ENCODE measurements at regions not wholly inside any gene's neighbourhood (a gene's known extent, or its start where the extent isn't known, plus 50 kb on each side); places are given as distances from the start of the nearest gene placed in this dataset.
"Not testable (repeated sequence)": the region's sequence is repeated elsewhere in the genome, so short reads cannot be mapped to it uniquely, and the experiment has no call there.

- DNase-seq: no peak
These were observed 120.0 kb upstream of the RREB1 start for GRCh38 chr6:6987749-6988148.

- not testable (repeated sequence) for DNase-seq
These were observed 117.7 kb upstream of the RREB1 start for GRCh38 chr6:6990059-6990458.

DNA sequence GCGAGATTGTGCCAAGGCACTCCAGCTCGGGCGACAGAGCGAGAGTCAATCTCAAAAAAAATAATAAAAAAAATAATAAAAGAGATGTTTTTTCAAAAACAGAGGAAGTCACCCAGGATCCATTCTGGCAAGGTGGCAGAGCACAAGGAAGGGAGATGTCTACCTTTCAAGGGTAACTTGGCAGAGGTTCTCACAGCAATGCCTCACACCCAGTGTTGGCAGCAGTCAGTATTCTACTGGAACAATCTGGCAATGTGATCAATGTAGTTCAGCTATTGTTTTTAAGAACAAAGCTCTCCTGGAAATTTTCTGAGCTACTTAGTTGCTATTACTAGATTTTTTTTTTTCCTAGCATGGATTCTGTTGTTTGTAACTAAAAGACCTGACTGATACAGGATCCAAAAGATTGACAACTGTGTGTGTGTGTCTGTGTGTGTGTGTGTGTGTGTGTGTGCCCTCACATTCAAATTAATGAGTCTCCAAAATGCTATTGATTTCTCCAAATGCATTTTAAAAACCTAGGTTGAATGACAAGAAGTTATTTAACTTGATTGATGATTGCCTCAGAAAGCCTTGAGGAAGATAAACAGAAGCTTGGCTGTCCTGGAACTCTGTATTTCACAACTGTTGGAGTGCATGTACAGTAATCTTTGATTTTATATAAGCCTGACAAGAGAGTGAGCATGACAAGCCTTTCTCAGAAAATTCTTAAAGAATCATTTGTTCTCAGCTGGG is 114.1 kb upstream of the RREB1 start:
- no peak for DNase-seq

GRCh38 chr6:6994796-6995195 is 113.0 kb upstream of the RREB1 start:
- DNase-seq: no peak

DNA sequence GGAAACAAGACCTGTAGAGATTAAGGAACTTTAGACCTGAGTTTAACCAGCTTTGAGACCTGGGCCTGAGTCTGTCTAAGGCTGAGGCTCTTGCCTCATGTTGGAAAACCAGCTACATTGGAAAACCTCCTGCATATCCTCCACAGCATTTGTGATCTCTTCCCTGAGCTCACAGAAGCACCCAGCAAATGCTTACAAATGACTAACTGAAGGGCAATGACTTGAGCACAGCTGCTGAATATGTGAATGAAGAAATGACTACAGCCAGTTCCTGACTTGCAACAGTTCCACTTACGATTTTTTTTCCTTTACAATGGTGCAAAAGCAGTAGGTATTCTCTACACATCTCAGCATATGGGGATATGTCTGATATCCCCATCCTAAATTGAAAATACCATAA is 112.4 kb upstream of the RREB1 start:
- DNase-seq: no peak

GRCh38 chr6:6996124-6996523 is 111.6 kb upstream of the RREB1 start:
- DNase-seq: no peak

DNA sequence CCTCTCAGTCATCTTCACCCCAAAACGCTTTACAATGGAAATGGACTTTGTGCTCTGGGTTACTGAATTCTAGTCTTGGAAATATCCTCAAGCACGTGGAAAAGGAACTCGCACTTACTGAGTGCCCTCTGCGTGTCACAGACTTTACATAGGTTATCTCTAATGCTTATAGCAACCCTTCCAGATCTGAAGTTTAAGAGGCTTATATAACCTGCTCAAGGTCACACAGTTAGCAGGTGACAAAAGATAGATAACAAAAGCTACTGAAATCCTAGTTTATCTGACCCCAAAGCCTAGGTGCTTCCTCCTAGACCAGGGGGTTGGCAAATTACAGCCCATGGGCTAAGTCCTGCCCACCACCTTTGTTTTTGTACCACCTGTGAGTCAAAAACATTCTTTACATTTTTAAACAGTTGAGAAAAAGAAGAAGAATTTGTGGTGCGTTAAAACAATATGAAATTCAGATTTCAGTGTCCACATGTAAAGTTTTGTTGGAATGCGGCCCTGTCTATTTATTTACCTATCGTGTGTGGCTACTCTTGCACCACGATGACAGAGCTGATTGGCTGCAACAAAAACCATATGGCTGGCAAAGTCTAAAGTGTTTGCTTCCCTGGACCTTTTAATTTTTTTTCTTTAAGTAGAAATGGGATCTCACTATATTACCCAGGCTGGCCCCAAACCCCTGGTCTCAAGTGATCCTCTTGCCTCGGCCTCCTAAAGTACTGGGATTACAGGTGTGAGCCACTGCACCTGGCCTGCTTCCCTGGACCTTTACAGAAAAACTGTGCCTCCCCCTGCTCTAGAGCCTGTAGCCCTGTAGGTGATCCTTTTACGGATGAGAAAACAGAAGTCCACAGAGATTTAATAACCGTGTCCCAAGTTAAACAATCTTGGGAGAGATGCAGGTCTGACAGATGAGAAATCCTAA is 110.2 kb upstream of the RREB1 start:
- DNase-seq: no peak

GRCh38 chr6:6998194-6998569 is 109.6 kb upstream of the RREB1 start:
- no peak for DNase-seq

GRCh38 chr6:7000825-7001777 is 106.7 kb upstream of the RREB1 start:
- DNase-seq: no peak

- DNase-seq: no peak
These were observed 104.7 kb upstream of the RREB1 start for GRCh38 chr6:7003041-7003440.

DNA sequence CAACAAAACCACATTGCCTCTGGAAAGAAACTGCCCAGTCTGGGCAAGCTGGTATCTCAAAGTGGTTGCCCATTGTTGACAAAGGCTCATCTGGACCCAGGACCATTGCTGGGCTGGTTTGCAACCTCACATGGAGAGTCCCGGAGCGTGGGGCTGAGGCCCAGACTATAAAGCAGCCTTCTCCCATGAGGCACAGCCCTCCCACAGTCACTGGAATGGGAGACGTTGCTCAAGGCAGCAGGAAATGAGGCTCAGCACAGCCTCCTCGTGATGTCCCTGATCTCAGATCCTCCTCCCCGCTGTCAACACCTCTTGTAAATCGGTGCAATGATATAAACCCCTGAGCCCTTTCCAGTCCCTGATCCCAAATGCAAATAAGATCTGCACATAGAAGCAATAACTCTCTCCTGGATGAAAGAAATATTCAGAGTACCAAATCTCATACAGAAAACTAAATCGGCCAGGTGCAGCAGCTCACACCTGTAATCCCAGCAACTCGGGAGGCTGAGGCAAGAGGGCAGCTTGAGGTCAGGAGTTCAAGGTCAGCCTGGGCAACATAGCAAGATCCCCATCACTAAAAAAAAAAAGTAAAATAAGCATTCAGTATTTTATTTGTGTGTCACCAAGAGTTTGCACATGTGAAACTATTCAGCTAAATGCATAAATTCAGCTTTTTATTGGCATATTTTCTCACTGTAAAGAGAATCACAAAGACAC is 103.0 kb upstream of the RREB1 start:
- no peak for DNase-seq

DNA sequence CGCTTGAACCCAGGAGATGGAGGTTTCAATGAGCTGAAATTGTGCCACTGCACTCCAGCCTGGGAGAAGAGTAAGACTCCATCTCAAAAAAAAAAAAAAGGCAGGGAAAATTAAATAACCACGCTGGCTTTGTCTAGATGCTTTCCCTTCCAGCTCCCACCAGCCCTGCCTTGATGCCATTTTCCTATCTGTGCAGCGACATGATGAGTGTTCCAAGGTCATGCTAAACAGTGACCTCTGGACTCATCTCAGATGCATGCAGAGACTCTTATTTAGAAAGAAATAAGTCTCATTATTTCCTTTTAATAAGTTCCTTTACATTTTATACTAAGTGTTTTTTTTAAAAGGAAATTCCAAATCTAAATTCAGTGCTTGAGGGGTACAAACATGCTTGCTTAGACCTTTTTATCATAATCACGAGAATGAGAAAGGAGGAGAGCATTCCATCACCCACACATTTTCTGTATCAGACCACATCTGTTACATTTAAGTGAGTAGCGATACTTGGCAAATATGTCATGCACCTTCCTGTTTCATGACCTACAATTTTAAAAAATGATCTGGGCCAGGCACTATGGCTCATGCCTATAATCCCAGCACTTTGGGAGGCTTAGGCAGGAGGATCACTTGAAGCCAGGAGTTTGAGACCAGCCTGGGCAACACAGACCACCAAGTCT is 101.1 kb upstream of the RREB1 start:
- no peak for DNase-seq

- no peak for DNase-seq
These were observed 99.2 kb upstream of the RREB1 start for GRCh38 chr6:7008451-7008988.

DNA sequence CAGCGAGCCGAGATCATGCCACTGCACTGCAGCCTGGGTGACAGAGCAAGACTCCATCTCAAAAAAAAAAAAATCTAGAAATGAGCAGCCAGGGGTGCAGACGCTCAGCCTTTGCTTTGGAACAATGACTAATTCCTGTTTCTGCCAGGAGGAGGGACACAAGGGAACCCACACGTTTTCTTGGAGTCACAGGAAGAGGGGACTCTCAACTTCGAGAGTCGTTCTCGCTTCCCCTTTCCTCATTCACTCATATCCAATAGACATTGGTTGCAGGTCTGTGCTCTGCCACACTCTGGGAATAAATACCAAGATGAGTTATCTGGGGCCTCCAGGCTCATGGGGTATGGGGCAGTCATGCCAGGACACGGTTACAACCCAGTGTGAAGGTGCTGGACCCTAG is 91.5 kb upstream of the RREB1 start:
- no peak for DNase-seq

DNA sequence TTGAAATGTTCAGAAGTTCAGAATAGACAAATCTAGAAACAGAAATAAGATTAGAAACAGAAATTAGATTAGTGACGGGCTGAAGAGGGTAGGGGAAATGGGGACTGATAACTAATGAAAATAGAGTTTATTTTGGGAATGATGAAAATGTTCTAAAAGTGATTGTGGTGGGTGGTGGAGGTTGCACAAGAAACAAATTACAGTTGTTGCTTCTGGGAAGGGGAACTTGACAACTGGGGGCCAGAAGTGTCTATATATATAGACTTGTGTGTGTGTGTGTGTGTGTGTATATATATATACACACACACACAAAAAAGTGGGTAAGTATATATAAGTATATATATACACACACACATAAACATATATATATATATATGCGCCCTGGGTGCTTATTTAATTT is 86.5 kb upstream of the RREB1 start:
- DNase-seq: no peak

DNA sequence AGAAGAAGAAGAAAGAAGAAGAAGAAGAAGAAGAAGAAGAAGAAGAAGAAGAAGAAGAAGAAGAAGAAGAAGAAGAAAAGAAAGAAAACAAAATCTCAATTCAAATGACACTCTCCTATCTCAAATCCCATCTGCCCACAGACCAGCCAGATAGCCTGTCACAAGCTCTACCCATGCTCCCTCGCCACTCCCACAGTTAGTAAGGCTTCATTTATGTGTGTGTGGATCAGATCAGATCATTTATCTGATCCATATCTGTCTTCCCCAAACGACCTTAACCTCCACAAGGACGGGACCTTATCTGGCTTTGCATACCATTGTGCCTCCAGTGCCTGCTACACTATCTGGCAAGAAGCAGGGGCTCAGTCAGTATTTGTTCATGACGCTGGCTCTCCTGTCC is 81.9 kb upstream of the RREB1 start:
- DNase-seq: no peak

- DNase-seq: not testable (repeated sequence)
These were observed 78.8 kb upstream of the RREB1 start for GRCh38 chr6:7028963-7029362.

- DNase-seq: not testable (repeated sequence)
These were observed 76.8 kb upstream of the RREB1 start for GRCh38 chr6:7030968-7031367.

- no peak for DNase-seq
These were observed 74.6 kb upstream of the RREB1 start for GRCh38 chr6:7033202-7033601.

DNA sequence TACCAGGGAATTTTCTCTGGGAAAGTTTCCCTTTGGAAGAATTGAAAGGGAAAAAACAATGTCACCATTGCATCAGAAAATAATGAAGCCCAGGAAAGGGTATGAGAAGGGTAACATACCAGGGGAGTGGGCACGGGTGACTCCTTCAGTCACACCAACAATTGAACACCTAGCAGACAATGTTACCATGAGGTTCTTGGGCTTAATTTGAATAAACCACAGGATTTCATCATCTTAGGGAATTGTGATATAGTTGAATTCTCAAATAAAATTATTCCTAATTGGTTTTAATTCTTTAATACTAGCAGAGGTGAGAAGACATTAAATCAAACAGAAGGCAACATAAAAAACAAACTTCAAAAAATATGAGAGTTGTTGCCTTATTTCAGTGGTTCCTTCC is 73.7 kb upstream of the RREB1 start:
- no peak for DNase-seq

GRCh38 chr6:7035837-7036249 is 71.9 kb upstream of the RREB1 start:
- DNase-seq: no peak
